MCF 10A (cell line): ENCODE measurements at regions not wholly inside any gene's neighbourhood (a gene's known extent, or its start where the extent isn't known, plus 50 kb on each side); places are given as distances from the start of the nearest gene placed in this dataset.

Experiments
- BruUV-seq: library from RNA; stranded (reverse); fragments of 400-500 nt; replicated peaks from 2 replicates; lab custom pipeline; 2021; lab: Mats Ljungman, UMichigan
- CTCF ChIA-PET: fragments of 300-600 bp; sonication (Branson Sonifier 250); formaldehyde crosslinking; extraction: SDS; loops from one replicate; lab custom pipeline; 2021; ENCODE audit warnings: antibody characterized with exemption, inconsistent platforms; lab: Yijun Ruan, JAX
- POLR2A ChIA-PET: fragments of 300-600, 350-650 bp; sonication (Branson Sonifier 250); formaldehyde crosslinking; extraction: SDS; loops from one replicate; lab custom pipeline; 2020; ENCODE audit warnings: antibody characterized with exemption, inconsistent platforms; lab: Yijun Ruan, JAX
- DNase-seq: peaks from one replicate; pipeline ENCODE4 v3.0.0-alpha.2; 2018; ENCODE audit not compliant: unreplicated experiment
- H3K27ac Mint-ChIP-seq: one replicate; pipeline ENCODE4 v1.8.0; 2022; ENCODE audit warnings: mild to moderate bottlenecking, low read depth, mixed read lengths; ENCODE audit not compliant: unreplicated experiment
- H3K27me3 Mint-ChIP-seq: one replicate; pipeline ENCODE4 v1.8.0; 2022; ENCODE audit warnings: mixed read lengths; ENCODE audit not compliant: insufficient read depth, unreplicated experiment
- H3K36me3 Mint-ChIP-seq: one replicate; pipeline ENCODE4 v1.8.0; 2022; ENCODE audit warnings: mild to moderate bottlenecking, moderate library complexity, mixed read lengths; ENCODE audit not compliant: insufficient read depth, unreplicated experiment
- H3K4me1 Mint-ChIP-seq: one replicate; pipeline ENCODE4 v1.8.0; 2022; ENCODE audit warnings: mixed read lengths; ENCODE audit not compliant: insufficient read depth, unreplicated experiment
- H3K4me3 Mint-ChIP-seq: one replicate; pipeline ENCODE4 v1.8.0; 2022; ENCODE audit warnings: mild to moderate bottlenecking, moderate library complexity, mixed read lengths; ENCODE audit not compliant: unreplicated experiment
- H3K9me3 Mint-ChIP-seq: one replicate; pipeline ENCODE4 v1.8.0; 2022; ENCODE audit warnings: mixed read lengths; ENCODE audit not compliant: unreplicated experiment
- CTCF ChIP-seq: fragments of 200-600 bp; IDR thresholded peaks from one replicate; pipeline ENCODE4 v1.8.0; 2022; ENCODE audit warnings: antibody characterized with exemption, mild to moderate bottlenecking; ENCODE audit not compliant: unreplicated experiment
- intact Hi-C: fragments of 100-400 bp; cut with micrococcal nuclease; formaldehyde crosslinking; loops from 2 replicates; pipeline ENCODE4 v1.14.1; 2022

DNA sequence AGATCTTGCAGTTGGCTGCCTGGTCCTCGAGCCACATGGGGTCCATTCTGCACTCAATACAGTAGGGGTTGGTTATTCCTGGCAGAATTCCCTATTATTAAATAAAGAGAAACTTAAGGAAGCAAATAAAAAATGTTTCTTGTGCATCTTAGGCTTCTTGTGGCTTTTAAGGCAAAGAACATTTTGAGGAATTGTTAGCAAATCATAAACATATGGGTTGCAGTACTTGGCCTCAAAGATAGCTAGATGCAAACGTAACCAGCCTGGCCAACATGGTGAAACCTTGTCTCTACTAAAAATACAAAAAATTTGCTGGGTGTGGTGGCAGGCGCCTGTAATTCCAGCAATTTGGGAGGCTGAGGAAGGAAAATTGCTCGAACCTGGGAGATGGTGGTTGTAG, 50.8 kb upstream of the KCNA5 start:
- BruUV-seq = no TSS peak
- no peak for TF ChIP-seq CTCF
- DNase-seq = no peak
- intact Hi-C loops = no loop called here
- ChIA-PET CTCF (interaction anchor here (0.6 to 6.7 kb wide), 3 partner anchors 136 to 827 kb away, joined by 3 to 90 read pairs (median 8); no protein-coding TSS in a partner anchor), POLR2A (no interaction called here)
- Mint-ChIP-seq H3K4me3 (no peak overlapping the region), H3K4me1 (peaks cover 4% of the 10 kb centered on the region), H3K36me3 (no peaks in the 10 kb centered on the region), H3K9me3 (peaks cover 11% of the 10 kb centered on the region), H3K27me3 (peaks cover 14% of the 10 kb centered on the region), H3K27ac (no peak overlapping the region)
